GM23338 (cell line): ENCODE measurements at regions not wholly inside any gene's neighbourhood (a gene's known extent, or its start where the extent isn't known, plus 50 kb on each side); places are given as distances from the start of the nearest gene placed in this dataset.
"Not testable (repeated sequence)": the region's sequence is repeated elsewhere in the genome, so short reads cannot be mapped to it uniquely, and the experiment has no call there.

ENCODE experiments used
- ATAC-seq: fragments of 200-7000 bp; cut with Tn5 transposase; 3 replicates; pipeline ENCODE4 v1.9.1; 2020
- DNase-seq: peaks from one replicate; pipeline ENCODE4 v3.0.0-alpha.2; 2015; ENCODE audit warnings: low spot score
- H2AFZ ChIP-seq: fragments of 200-600 bp; sonication (generic); 2 replicates; pipeline ENCODE4 v1.8.0; 2016; ENCODE audit warnings: antibody characterized with exemption, mild to moderate bottlenecking, moderate library complexity
- H3F3A ChIP-seq: fragments of 200-600 bp; sonication (generic); replicated peaks from 2 replicates; pipeline ENCODE4 v1.8.0; 2017; ENCODE audit warnings: antibody characterized with exemption, mixed run types, low read depth
- H3K27ac ChIP-seq: fragments of 200-600 bp; sonication (generic); 2 replicates; pipeline ENCODE4 v1.6.1; 2016; ENCODE audit warnings: low read depth
- H3K27me3 ChIP-seq: fragments of 200-600 bp; sonication (generic); 2 replicates; pipeline ENCODE4 v1.8.0; 2016; ENCODE audit warnings: mild to moderate bottlenecking, mixed run types, moderate library complexity; ENCODE audit not compliant: insufficient read depth
- H3K36me3 ChIP-seq: fragments of 200-600 bp; sonication (generic); 2 replicates; pipeline ENCODE4 v1.8.0; 2016; ENCODE audit warnings: mild to moderate bottlenecking; ENCODE audit not compliant: insufficient read depth
- H3K4me1 ChIP-seq: fragments of 200-600 bp; sonication (generic); 2 replicates; pipeline ENCODE4 v1.8.0; 2016; ENCODE audit warnings: mild to moderate bottlenecking, moderate library complexity; ENCODE audit not compliant: insufficient read depth
- H3K4me2 ChIP-seq: fragments of 200-600 bp; sonication (generic); 2 replicates; pipeline ENCODE4 v1.7.1; 2017; ENCODE audit warnings: mixed run types
- H3K4me3 ChIP-seq: fragments of 200-600 bp; sonication (generic); 2 replicates; pipeline ENCODE4 v1.6.1; 2016; ENCODE audit warnings: mixed run types
- H3K79me2 ChIP-seq: fragments of 200-600 bp; sonication (generic); replicated peaks from 2 replicates; pipeline ENCODE4 v1.8.0; 2017; ENCODE audit warnings: mild to moderate bottlenecking; ENCODE audit not compliant: insufficient read depth
- H3K9me2 ChIP-seq: fragments of 200-600 bp; sonication (generic); 2 replicates; pipeline ENCODE4 v1.8.0; 2017; ENCODE audit not compliant: insufficient read depth
- H4K20me1 ChIP-seq: fragments of 200-600 bp; sonication (generic); replicated peaks from 2 replicates; pipeline ENCODE4 v1.8.0; 2017; ENCODE audit warnings: mild to moderate bottlenecking; ENCODE audit not compliant: insufficient read depth
- H3K27ac Mint-ChIP-seq: 2 replicates; pipeline ENCODE4 v1.8.0; 2020; ENCODE audit warnings: inconsistent platforms, mild to moderate bottlenecking, moderate library complexity, mixed read lengths
- H3K27me3 Mint-ChIP-seq: 3 replicates; pipeline ENCODE4 v1.8.0; 2022; ENCODE audit warnings: low read depth, mild to moderate bottlenecking, moderate library complexity, mixed read lengths, inconsistent platforms; ENCODE audit not compliant: insufficient read depth, poor library complexity
- H3K36me3 Mint-ChIP-seq: 3 replicates; pipeline ENCODE4 v1.8.0; 2021; ENCODE audit warnings: low read depth, mild to moderate bottlenecking, inconsistent platforms, moderate library complexity, mixed read lengths
- H3K4me1 Mint-ChIP-seq: 3 replicates; pipeline ENCODE4 v1.8.0; 2020; ENCODE audit warnings: mild to moderate bottlenecking, inconsistent platforms, mixed read lengths
- H3K4me3 Mint-ChIP-seq: 3 replicates; pipeline ENCODE4 v1.8.0; 2021; ENCODE audit warnings: moderate library complexity, mild to moderate bottlenecking, inconsistent platforms, mixed read lengths
- H3K9me3 Mint-ChIP-seq: 3 replicates; pipeline ENCODE4 v1.8.0; 2020; ENCODE audit warnings: moderate library complexity, mild to moderate bottlenecking, inconsistent platforms, mixed read lengths
- CREB1 ChIP-seq: fragments of 250-450 bp; sonication (Bioruptor Pico); IDR thresholded peaks from 2 replicates; pipeline ENCODE4 v1.5.0; 2020; ENCODE audit warnings: low read depth, mild to moderate bottlenecking, moderate library complexity
- EZH2 ChIP-seq: fragments of 200-600 bp; sonication (generic); IDR thresholded peaks from one replicate; pipeline ENCODE4 v1.8.0; 2017; ENCODE audit warnings: antibody characterized with exemption, mild to moderate bottlenecking, low read depth; ENCODE audit not compliant: unreplicated experiment
- STAT1 ChIP-seq: IDR thresholded peaks from one replicate; pipeline ENCODE4 v1.6.1; 2016; ENCODE audit warnings: antibody characterized with exemption; ENCODE audit not compliant: unreplicated experiment
- ZNF114 ChIP-seq: fragments of 250-450 bp; sonication (Bioruptor Pico); IDR thresholded peaks from 2 replicates; pipeline ENCODE4 v1.5.0; 2020; ENCODE audit warnings: mild to moderate bottlenecking, moderate library complexity
- ZNF331 ChIP-seq: fragments of 250-450 bp; sonication (Bioruptor Pico); IDR thresholded peaks from 2 replicates; pipeline ENCODE4 v1.5.0; 2020; ENCODE audit warnings: low read depth, mild to moderate bottlenecking, moderate library complexity
- TF ChIP-seq, protein P1 (sequence below): fragments of 250-450 bp; sonication (Bioruptor Pico); IDR thresholded peaks from 2 replicates; pipeline ENCODE4 v1.5.0; 2020; ENCODE audit warnings: mild to moderate bottlenecking, moderate library complexity
- TF ChIP-seq, protein P2 (sequence below): IDR thresholded peaks from 2 replicates; pipeline ENCODE4 v1.6.1; 2016; ENCODE audit warnings: antibody characterized with exemption

DNA sequence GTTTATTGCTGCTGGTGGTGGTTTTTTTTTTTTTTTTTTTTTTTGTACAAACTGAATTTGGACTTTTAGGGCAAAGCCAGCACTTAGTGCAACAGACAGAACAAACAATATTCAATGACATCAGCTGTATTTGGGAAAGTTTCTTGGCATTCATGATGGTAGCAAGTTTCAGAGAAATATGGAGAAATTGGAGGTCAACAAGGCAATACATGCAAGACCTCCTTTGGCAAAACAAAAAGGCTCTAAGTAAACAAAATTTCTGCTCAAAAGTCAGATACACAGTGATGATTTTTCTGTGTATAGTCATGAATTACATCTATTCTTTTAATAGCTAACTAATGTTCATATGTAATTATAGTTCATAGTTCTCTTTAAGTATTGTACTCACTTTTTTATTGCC lies 612.5 kb upstream of the LUZP2 start (continued):
- TF ChIP-seq, protein P1, sequence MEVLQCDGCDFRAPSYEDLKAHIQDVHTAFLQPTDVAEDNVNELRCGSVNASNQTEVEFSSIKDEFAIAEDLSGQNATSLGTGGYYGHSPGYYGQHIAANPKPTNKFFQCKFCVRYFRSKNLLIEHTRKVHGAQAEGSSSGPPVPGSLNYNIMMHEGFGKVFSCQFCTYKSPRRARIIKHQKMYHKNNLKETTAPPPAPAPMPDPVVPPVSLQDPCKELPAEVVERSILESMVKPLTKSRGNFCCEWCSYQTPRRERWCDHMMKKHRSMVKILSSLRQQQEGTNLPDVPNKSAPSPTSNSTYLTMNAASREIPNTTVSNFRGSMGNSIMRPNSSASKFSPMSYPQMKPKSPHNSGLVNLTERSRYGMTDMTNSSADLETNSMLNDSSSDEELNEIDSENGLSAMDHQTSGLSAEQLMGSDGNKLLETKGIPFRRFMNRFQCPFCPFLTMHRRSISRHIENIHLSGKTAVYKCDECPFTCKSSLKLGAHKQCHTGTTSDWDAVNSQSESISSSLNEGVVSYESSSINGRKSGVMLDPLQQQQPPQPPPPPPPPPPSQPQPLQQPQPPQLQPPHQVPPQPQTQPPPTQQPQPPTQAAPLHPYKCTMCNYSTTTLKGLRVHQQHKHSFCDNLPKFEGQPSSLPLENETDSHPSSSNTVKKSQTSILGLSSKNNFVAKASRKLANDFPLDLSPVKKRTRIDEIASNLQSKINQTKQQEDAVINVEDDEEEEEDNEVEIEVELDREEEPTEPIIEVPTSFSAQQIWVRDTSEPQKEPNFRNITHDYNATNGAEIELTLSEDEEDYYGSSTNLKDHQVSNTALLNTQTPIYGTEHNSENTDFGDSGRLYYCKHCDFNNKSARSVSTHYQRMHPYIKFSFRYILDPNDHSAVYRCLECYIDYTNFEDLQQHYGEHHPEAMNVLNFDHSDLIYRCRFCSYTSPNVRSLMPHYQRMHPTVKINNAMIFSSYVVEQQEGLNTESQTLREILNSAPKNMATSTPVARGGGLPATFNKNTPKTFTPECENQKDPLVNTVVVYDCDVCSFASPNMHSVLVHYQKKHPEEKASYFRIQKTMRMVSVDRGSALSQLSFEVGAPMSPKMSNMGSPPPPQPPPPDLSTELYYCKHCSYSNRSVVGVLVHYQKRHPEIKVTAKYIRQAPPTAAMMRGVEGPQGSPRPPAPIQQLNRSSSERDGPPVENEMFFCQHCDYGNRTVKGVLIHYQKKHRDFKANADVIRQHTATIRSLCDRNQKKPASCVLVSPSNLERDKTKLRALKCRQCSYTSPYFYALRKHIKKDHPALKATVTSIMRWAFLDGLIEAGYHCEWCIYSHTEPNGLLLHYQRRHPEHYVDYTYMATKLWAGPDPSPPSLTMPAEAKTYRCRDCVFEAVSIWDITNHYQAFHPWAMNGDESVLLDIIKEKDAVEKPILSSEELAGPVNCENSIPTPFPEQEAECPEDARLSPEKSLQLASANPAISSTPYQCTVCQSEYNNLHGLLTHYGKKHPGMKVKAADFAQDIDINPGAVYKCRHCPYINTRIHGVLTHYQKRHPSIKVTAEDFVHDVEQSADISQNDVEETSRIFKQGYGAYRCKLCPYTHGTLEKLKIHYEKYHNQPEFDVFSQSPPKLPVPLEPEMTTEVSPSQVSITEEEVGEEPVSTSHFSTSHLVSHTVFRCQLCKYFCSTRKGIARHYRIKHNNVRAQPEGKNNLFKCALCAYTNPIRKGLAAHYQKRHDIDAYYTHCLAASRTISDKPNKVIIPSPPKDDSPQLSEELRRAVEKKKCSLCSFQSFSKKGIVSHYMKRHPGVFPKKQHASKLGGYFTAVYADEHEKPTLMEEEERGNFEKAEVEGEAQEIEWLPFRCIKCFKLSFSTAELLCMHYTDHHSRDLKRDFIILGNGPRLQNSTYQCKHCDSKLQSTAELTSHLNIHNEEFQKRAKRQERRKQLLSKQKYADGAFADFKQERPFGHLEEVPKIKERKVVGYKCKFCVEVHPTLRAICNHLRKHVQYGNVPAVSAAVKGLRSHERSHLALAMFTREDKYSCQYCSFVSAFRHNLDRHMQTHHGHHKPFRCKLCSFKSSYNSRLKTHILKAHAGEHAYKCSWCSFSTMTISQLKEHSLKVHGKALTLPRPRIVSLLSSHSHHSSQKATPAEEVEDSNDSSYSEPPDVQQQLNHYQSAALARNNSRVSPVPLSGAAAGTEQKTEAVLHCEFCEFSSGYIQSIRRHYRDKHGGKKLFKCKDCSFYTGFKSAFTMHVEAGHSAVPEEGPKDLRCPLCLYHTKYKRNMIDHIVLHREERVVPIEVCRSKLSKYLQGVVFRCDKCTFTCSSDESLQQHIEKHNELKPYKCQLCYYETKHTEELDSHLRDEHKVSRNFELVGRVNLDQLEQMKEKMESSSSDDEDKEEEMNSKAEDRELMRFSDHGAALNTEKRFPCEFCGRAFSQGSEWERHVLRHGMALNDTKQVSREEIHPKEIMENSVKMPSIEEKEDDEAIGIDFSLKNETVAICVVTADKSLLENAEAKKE (CRISPR knock-in tag): no peak
- no peak for TF ChIP-seq CREB1 (CRISPR knock-in tag)
- TF ChIP-seq ZNF331 (CRISPR knock-in tag): no peak
- TF ChIP-seq STAT1: no peak
- TF ChIP-seq, protein P2, sequence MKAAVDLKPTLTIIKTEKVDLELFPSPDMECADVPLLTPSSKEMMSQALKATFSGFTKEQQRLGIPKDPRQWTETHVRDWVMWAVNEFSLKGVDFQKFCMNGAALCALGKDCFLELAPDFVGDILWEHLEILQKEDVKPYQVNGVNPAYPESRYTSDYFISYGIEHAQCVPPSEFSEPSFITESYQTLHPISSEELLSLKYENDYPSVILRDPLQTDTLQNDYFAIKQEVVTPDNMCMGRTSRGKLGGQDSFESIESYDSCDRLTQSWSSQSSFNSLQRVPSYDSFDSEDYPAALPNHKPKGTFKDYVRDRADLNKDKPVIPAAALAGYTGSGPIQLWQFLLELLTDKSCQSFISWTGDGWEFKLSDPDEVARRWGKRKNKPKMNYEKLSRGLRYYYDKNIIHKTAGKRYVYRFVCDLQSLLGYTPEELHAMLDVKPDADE: no peak
- TF ChIP-seq EZH2: no peak
- TF ChIP-seq ZNF114 (CRISPR knock-in tag): no peak

DNA sequence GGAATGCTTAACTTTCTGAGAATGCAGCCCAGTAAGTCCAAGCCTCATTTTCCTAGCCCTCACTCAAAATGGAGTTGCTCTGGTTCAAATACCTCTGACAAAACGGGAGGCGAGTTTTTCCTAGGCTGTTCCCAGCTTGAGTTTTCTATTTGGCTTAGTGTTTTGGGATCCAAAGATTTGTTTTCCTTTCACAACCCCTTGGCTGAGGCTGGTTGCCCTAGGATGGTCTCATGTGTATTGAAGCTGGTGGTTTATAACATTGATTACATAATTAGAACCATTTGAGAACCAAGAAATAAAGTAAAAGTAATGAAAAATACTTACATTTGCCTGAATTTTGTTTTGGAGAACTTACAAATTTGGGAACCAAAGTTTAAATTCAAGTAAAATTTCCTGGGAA lies 611.1 kb upstream of the LUZP2 start:
- peak overlapping the region; percentile 19; the same call in 1 of the 2 replicates for H3K4me2 ChIP-seq
- H2AFZ ChIP-seq: no peak overlapping the region
- DNase-seq (no peak), ATAC-seq (no peak)
- TF ChIP-seq STAT1: no peak
- no peak for TF ChIP-seq ZNF331 (CRISPR knock-in tag)
- Mint-ChIP-seq H3K9me3 (peaks cover 9% of the 10 kb centered on the region; the same call in 1 of the 3 replicates), H3K4me3 (no peak overlapping the region), H3K36me3 (no peaks in the 10 kb centered on the region; the same call in 2 of the 3 replicates), H3K4me1 (peaks cover 3% of the 10 kb centered on the region), H3K27ac (no peak overlapping the region), H3K27me3 (no peaks in the 10 kb centered on the region)
- H3F3A ChIP-seq: no peaks in the 10 kb centered on the region
- H3K4me3 ChIP-seq: no peak overlapping the region
- no peaks in the 10 kb centered on the region for H3K27me3 ChIP-seq
- no peak overlapping the region for H3K27ac ChIP-seq
- H3K9me2 ChIP-seq: peaks cover 2% of the 10 kb centered on the region; the same call in 1 of the 2 replicates
- H3K36me3 ChIP-seq: no peaks in the 10 kb centered on the region
- peaks cover 18% of the 10 kb centered on the region; the same call in 1 of the 2 replicates for H3K4me1 ChIP-seq
- H3K79me2 ChIP-seq: no peaks in the 10 kb centered on the region
- H4K20me1 ChIP-seq: no peaks in the 10 kb centered on the region

DNA sequence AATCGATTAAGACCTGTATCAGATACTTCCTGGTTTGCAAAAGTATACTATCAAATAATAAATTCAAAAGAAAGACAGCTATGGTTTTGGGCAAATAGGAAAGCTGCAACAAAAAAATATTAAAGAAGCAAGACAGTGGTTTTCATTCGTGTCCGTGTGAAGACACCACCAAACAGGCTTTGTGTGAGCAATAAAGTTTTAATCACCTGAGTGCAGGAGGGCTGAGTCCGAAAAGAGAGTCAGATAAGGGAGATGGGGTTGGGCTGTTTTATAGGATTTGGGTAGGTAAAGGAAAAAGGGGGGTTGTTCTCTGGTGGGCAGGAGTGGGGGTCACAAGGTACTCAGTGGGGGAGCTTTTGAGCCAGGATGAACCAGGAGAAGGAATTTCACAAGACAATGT lies 609.7 kb upstream of the LUZP2 start:
- Histone ChIP-seq H3K4me2 (peak overlapping the region; percentile 29; the same call in 1 of the 2 replicates), H3K4me1 (peaks cover 18% of the 10 kb centered on the region; the same call in 1 of the 2 replicates)
- H3K4me3 ChIP-seq, H3K36me3 Mint-ChIP-seq, H3K36me3 ChIP-seq, H3K27ac ChIP-seq, H2AFZ ChIP-seq, ATAC-seq, H4K20me1 ChIP-seq, H3K79me2 ChIP-seq, H3K4me3 Mint-ChIP-seq, H3K27me3 ChIP-seq, H3K9me2 ChIP-seq, H3K27ac Mint-ChIP-seq, H3K4me1 Mint-ChIP-seq, DNase-seq, H3F3A ChIP-seq, H3K27me3 Mint-ChIP-seq: not testable (repeated sequence)
- peaks cover 15% of the 10 kb centered on the region; the same call in 1 of the 3 replicates for H3K9me3 Mint-ChIP-seq
